ENCODE measurements at regions not wholly inside any gene's neighbourhood (a gene's known extent, or its start where the extent isn't known, plus 50 kb on each side); places are given as distances from the start of the nearest gene placed in this dataset.
A peak's percentile ranks its signal among the peaks of the same experiment; 100 is the strongest.

- TF ChIP-seq REST (IDR thresholded peaks at IDR 0.05; ENCODE audit: low read depth, low read length) (no peak), JUND (IDR thresholded peaks at IDR 0.05) (peak; percentile 35; the same call in 1 of the 2 replicates), ZBTB33 (IDR thresholded peaks at IDR 0.05; ENCODE audit: borderline replicate concordance, low read depth) (no peak), RFX5 (IDR thresholded peaks at IDR 0.05; ENCODE audit: low read length) (no peak), TAF1 (IDR thresholded peaks at IDR 0.05; ENCODE audit: borderline replicate concordance, low read depth, low read length) (no peak), RCOR1 (IDR thresholded peaks at IDR 0.05; ENCODE audit: low read length) (no peak), EP300 (IDR thresholded peaks at IDR 0.05; ENCODE audit: borderline replicate concordance in 1 of 2, low read depth in 1 of 2, low read length in 1 of 2) (peak in 1 of 2 experiments; percentile 48; a peak in 1 of 4 replicates), MXI1 (IDR thresholded peaks at IDR 0.05; ENCODE audit: low read depth, low read length) (no peak), FOSL2 (IDR thresholded peaks at IDR 0.05; ENCODE audit: borderline replicate concordance, low read depth) (peak; percentile 69; the same call in 1 of the 2 replicates), POLR2AphosphoS5 (IDR thresholded peaks at IDR 0.05; ENCODE audit: low read depth, low read length) (no peak; the same call in 1 of the 2 replicates), CHD2 (IDR thresholded peaks at IDR 0.05; ENCODE audit: low read length, partially characterized antibody) (no peak), MAX (IDR thresholded peaks at IDR 0.05; ENCODE audit: low read depth) (no peak), SIN3A (IDR thresholded peaks at IDR 0.05; ENCODE audit: borderline replicate concordance, low read depth, low read length) (no peak), NFIC (IDR thresholded peaks at IDR 0.05; ENCODE audit: borderline replicate concordance) (peak; percentile 31; the same call in 1 of the 2 replicates), GABPA (IDR thresholded peaks at IDR 0.05; ENCODE audit: low read depth) (no peak), EZH2phosphoT487 (IDR thresholded peaks at IDR 0.05; ENCODE audit: borderline replicate concordance, low read depth) (no peak), FOXM1 (IDR thresholded peaks at IDR 0.05; ENCODE audit: low read depth) (no peak), RXRA (IDR thresholded peaks at IDR 0.05; ENCODE audit: borderline replicate concordance, low read depth) (0 out of 2 replicates have a peak, but pooled peaks have one; percentile 49), TEAD4 (IDR thresholded peaks at IDR 0.05; ENCODE audit: borderline replicate concordance, insufficient read depth) (peak; percentile 26; the same call in 1 of the 2 replicates)
- TF ChIP-seq, protein P1, sequence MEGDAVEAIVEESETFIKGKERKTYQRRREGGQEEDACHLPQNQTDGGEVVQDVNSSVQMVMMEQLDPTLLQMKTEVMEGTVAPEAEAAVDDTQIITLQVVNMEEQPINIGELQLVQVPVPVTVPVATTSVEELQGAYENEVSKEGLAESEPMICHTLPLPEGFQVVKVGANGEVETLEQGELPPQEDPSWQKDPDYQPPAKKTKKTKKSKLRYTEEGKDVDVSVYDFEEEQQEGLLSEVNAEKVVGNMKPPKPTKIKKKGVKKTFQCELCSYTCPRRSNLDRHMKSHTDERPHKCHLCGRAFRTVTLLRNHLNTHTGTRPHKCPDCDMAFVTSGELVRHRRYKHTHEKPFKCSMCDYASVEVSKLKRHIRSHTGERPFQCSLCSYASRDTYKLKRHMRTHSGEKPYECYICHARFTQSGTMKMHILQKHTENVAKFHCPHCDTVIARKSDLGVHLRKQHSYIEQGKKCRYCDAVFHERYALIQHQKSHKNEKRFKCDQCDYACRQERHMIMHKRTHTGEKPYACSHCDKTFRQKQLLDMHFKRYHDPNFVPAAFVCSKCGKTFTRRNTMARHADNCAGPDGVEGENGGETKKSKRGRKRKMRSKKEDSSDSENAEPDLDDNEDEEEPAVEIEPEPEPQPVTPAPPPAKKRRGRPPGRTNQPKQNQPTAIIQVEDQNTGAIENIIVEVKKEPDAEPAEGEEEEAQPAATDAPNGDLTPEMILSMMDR (IDR thresholded peaks at IDR 0.05): no peak
- TF ChIP-seq, protein P2, sequence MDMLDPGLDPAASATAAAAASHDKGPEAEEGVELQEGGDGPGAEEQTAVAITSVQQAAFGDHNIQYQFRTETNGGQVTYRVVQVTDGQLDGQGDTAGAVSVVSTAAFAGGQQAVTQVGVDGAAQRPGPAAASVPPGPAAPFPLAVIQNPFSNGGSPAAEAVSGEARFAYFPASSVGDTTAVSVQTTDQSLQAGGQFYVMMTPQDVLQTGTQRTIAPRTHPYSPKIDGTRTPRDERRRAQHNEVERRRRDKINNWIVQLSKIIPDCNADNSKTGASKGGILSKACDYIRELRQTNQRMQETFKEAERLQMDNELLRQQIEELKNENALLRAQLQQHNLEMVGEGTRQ (IDR thresholded peaks at IDR 0.05; ENCODE audit: borderline replicate concordance, low read depth, low read length): no peak
- TF ChIP-seq, protein P3, sequence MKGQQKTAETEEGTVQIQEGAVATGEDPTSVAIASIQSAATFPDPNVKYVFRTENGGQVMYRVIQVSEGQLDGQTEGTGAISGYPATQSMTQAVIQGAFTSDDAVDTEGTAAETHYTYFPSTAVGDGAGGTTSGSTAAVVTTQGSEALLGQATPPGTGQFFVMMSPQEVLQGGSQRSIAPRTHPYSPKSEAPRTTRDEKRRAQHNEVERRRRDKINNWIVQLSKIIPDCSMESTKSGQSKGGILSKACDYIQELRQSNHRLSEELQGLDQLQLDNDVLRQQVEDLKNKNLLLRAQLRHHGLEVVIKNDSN (IDR thresholded peaks at IDR 0.05; ENCODE audit: borderline replicate concordance, low read depth): no peak
These were observed 262.9 kb downstream of the SOX4 start (continued) for GRCh38 chr6:21856456-21856825.
